Lung (tissue), 11 donors: ENCODE measurements at regions not wholly inside any gene's neighbourhood (a gene's known extent, or its start where the extent isn't known, plus 50 kb on each side); places are given as distances from the start of the nearest gene placed in this dataset.

Experiments
- ATAC-seq: fragments of 200-7000 bp; cut with Tn5 transposase; one replicate; pipeline ENCODE4 v1.9.1; 2020; ENCODE audit warnings: moderate number of reproducible peaks; ENCODE audit not compliant: insufficient read depth, low FRiP score
- DNase-seq, 3 donors: peaks; one replicate each; pipeline ENCODE4 v3.0.0-alpha.2; 2013 to 2017
- H3K27ac ChIP-seq, 2 donors: one replicate each; pipeline ENCODE4 v1.5.1; 2013; ENCODE audit warnings: mild to moderate bottlenecking in 2 of 2, moderate library complexity in 2 of 2, control low read depth in 1 of 2, inconsistent platforms in 1 of 2, low read depth in 1 of 2, low read length in 1 of 2
- H3K27me3 ChIP-seq, 3 donors: one replicate each; pipeline ENCODE4 v1.5.1; 2013; ENCODE audit warnings: low read length in 2 of 3; ENCODE audit not compliant: control insufficient read depth in 3 of 3, insufficient read depth in 3 of 3
- H3K36me3 ChIP-seq, 4 donors: one replicate each; pipeline ENCODE4 v1.5.1; 2013; ENCODE audit warnings: low read length in 4 of 4, mild to moderate bottlenecking in 1 of 4, moderate library complexity in 1 of 4; ENCODE audit not compliant: control insufficient read depth in 4 of 4, insufficient read depth in 4 of 4
- H3K4me1 ChIP-seq, 5 donors: one replicate each; pipeline ENCODE4 v1.5.1; 2013; ENCODE audit warnings: low read length in 5 of 5, mild to moderate bottlenecking in 2 of 5, moderate library complexity in 1 of 5; ENCODE audit not compliant: control insufficient read depth in 5 of 5, insufficient read depth in 5 of 5
- H3K4me3 ChIP-seq: one replicate; pipeline ENCODE4 v1.5.1; 2013; ENCODE audit warnings: mild to moderate bottlenecking, control low read depth, moderate library complexity
- H3K9ac ChIP-seq, 2 donors: one replicate each; pipeline ENCODE4 v1.5.1; 2013; ENCODE audit warnings: low read length in 2 of 2, control low read depth in 1 of 2; ENCODE audit not compliant: insufficient read depth in 1 of 2
- H3K9me3 ChIP-seq, 4 donors: one replicate each; pipeline ENCODE4 v1.5.1; 2013; ENCODE audit warnings: low read length in 3 of 4, mild to moderate bottlenecking in 1 of 4, moderate library complexity in 1 of 4; ENCODE audit not compliant: control insufficient read depth in 4 of 4, insufficient read depth in 3 of 4
- WGBS, 2 donors: extraction: QIAGEN DNeasy Blood & Tissue Kit; methylation state at CpG; one replicate each; pipeline ENCODE4 v1.1.7; 2013; 5-methylcytosine and 5-hydroxymethylcytosine counted together
- TF ChIP-seq, protein P1 (sequence below): IDR thresholded peaks from 2 replicates; pipeline ENCODE4 v1.5.1; 2012; ENCODE audit warnings: mild to moderate bottlenecking; ENCODE audit errors: control extremely low read depth, extremely low read depth
- donor health status: control.
- donor health status: control.
- donor health status: Bipolar disorder and iron deficiency.
- donor health status: healthy.
- donor health status: DM: yes; HTN: yes; CAD: no.

DNA sequence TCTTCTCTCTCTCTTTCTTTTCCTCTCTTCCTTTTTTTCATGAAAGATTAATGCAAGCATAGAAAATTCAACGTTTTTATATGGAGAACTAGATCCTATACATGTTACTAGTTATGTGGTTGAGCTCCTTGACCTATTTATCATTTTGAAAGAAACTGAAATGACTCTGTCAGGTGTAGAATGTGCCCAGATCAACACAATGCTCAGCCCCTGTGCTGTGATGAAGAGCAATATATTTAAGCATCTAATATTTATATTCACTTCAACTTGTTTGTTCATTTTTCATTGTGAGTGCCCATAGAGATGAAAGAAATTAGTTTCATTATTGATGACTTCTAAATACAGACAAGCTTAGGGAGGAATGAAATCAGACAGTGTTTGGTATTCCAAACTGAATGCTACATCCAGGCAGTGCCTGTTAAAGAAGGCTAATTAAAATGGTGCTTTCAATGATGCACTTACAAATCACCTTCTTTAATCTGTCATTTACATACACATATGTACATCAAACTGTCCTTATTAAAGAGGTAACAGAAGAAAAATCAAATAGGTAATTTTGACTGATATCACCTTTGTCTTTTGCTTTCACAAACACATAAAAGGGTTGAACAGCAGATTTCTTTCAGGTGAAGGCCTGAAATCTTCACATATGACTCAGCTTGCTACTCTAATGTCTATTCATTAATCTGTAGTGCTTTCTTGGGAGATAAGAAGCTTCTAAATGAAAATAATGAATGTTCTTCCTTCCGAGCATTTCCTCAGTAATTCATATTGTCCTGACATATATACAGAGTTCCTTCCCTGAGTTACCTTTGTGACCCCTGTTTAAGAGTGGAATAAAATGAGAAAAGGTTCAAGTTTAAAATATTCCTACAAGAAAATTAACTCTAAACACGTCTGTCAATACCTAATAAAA is 915.9 kb downstream of the PDHA2 start:
- H3K27ac ChIP-seq: no peak overlapping the region
- DNase-seq (no peak), ATAC-seq (no peak)
- H3K9me3 ChIP-seq: no peaks in the 10 kb centered on the region
- WGBS, 2 donors: 49 to 58% methylated on average over 3 of the region's 3 CpGs
- no peaks in the 10 kb centered on the region for H3K36me3 ChIP-seq
- no peaks in the 10 kb centered on the region for H3K27me3 ChIP-seq
- no peak overlapping the region for H3K9ac ChIP-seq
- no peak overlapping the region for H3K4me3 ChIP-seq
- TF ChIP-seq, protein P1, sequence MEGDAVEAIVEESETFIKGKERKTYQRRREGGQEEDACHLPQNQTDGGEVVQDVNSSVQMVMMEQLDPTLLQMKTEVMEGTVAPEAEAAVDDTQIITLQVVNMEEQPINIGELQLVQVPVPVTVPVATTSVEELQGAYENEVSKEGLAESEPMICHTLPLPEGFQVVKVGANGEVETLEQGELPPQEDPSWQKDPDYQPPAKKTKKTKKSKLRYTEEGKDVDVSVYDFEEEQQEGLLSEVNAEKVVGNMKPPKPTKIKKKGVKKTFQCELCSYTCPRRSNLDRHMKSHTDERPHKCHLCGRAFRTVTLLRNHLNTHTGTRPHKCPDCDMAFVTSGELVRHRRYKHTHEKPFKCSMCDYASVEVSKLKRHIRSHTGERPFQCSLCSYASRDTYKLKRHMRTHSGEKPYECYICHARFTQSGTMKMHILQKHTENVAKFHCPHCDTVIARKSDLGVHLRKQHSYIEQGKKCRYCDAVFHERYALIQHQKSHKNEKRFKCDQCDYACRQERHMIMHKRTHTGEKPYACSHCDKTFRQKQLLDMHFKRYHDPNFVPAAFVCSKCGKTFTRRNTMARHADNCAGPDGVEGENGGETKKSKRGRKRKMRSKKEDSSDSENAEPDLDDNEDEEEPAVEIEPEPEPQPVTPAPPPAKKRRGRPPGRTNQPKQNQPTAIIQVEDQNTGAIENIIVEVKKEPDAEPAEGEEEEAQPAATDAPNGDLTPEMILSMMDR: no peak
- H3K4me1 ChIP-seq: no peaks in the 10 kb centered on the region

DNA sequence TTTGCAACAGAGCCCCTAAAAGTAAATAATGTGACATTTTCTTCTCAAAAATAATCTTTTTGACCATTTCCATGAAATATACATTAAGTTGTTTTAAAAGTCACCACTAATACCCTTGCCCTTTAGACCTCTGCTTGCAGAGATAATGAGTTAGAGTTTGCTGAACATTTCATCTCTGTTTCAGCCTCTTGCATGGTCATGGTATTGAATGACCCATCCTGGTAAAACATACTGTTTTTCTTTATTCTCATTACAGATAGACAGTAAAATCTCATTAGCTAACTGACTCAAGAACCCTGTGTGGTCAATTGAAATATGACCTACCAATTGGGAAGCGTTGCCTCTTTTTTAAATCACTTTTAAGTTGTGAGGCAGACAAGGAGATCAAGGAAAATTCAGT is 916.7 kb downstream of the PDHA2 start:
- TF ChIP-seq, protein P1: no peak
- H3K36me3 ChIP-seq: no peaks in the 10 kb centered on the region
- no peak overlapping the region for H3K27ac ChIP-seq
- ATAC-seq (no peak), DNase-seq (no peak)
- WGBS, 2 donors: 66 to 76% methylated on average over 1 of the region's 1 CpG
- H3K9ac ChIP-seq: no peak overlapping the region
- H3K9me3 ChIP-seq: no peaks in the 10 kb centered on the region
- H3K27me3 ChIP-seq: no peaks in the 10 kb centered on the region
- H3K4me1 ChIP-seq: no peaks in the 10 kb centered on the region
- no peak overlapping the region for H3K4me3 ChIP-seq

DNA sequence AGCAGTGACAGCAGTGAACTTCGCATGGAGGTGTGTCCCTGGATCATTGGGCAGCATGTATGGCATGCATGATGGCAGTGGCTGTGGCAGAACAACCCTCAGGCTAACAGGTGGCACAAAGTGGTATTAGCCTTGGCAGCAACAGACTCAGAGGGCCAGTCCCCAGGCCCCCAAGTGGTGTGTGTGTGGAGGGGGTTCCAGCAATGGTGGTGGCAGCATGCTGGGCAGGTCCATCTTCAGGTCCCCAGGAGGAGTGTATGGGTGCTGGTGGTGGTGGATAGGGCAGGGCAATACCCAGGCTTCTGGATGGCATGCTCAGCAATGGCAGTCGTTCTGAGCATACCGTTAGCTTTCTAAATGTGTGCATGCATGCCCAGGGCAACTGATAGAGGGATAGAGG is 923.7 kb downstream of the PDHA2 start:
- no peak for ATAC-seq
- Histone ChIP-seq H3K4me1 (peaks cover 0 to 4% (median 0%) of the 10 kb centered on the region in 5 donors), H3K9me3 (peaks cover 0 to 12% (median 0%) of the 10 kb centered on the region in 4 donors), H3K27me3 (no peaks in the 10 kb centered on the region), H3K4me3 (no peak overlapping the region), H3K9ac (no peak overlapping the region), H3K27ac (no peak overlapping the region), H3K36me3 (no peaks in the 10 kb centered on the region)
- 87 to 92% methylated on average over 3 of the region's 3 CpGs for WGBS, 2 donors
- DNase-seq: no peak
- TF ChIP-seq, protein P1: no peak
